SK-N-SH (cell line): ENCODE measurements at regions not wholly inside any gene's neighbourhood (a gene's known extent, or its start where the extent isn't known, plus 50 kb on each side); places are given as distances from the start of the nearest gene placed in this dataset.

Experiments
- CTCF ChIP-seq: fragments of 200-600 bp; sonication (generic); IDR thresholded peaks from 2 replicates; pipeline ENCODE4 v1.6.1; 2017; ENCODE audit warnings: antibody characterized with exemption, mild to moderate bottlenecking, moderate library complexity
- JUND ChIP-seq: IDR thresholded peaks from 2 replicates; pipeline ENCODE4 v1.4.0; 2012
- MXI1 ChIP-seq: IDR thresholded peaks from 2 replicates; pipeline ENCODE4 v1.6.1; 2012; ENCODE audit warnings: mild to moderate bottlenecking, low read depth, low read length, improper control_type of control experiment
- NFIC ChIP-seq: IDR thresholded peaks from 2 replicates; pipeline ENCODE4 v1.4.0; 2012; ENCODE audit warnings: borderline replicate concordance
- REST ChIP-seq: IDR thresholded peaks from 2 replicates; pipeline ENCODE4 v1.6.1; 2012; ENCODE audit warnings: mild to moderate bottlenecking, low read depth, low read length, moderate library complexity
- RFX5 ChIP-seq: IDR thresholded peaks from 2 replicates; pipeline ENCODE4 v1.6.1; 2012; ENCODE audit warnings: mild to moderate bottlenecking, improper control_type of control experiment, low read length
- RXRA ChIP-seq: IDR thresholded peaks from 2 replicates; pipeline ENCODE4 v1.4.0; 2012; ENCODE audit warnings: low read depth, mild to moderate bottlenecking, borderline replicate concordance
- SIN3A ChIP-seq: IDR thresholded peaks from 2 replicates; pipeline ENCODE4 v1.6.1; 2012; ENCODE audit warnings: low read depth, mild to moderate bottlenecking, low read length, moderate library complexity, borderline replicate concordance
- SMC3 ChIP-seq: IDR thresholded peaks from 2 replicates; pipeline ENCODE4 v1.6.1; 2012; ENCODE audit warnings: low read depth, low read length, improper control_type of control experiment
- TAF1 ChIP-seq: IDR thresholded peaks from 2 replicates; pipeline ENCODE4 v1.6.1; 2012; ENCODE audit warnings: low read depth, mild to moderate bottlenecking, low read length, moderate library complexity, borderline replicate concordance
- TEAD4 ChIP-seq: IDR thresholded peaks from 2 replicates; pipeline ENCODE4 v1.4.0; 2012; ENCODE audit warnings: mild to moderate bottlenecking, borderline replicate concordance; ENCODE audit not compliant: insufficient read depth
- YY1 ChIP-seq: IDR thresholded peaks from 2 replicates; pipeline ENCODE4 v1.4.0; 2012; ENCODE audit warnings: low read depth, mild to moderate bottlenecking

- TF ChIP-seq CTCF (no peak), YY1 (no peak), REST (no peak), SMC3 (no peak), NFIC (no peak), RXRA (no peak), MXI1 (no peak), RFX5 (no peak), SIN3A (no peak), TAF1 (no peak), TEAD4 (no peak), JUND (no peak)
These were observed 361.5 kb upstream of the LARGE1 start for GRCh38 chr22:34281738-34282137.
